NCI-H69 (cell line): ENCODE measurements at regions not wholly inside any gene's neighbourhood (a gene's known extent, or its start where the extent isn't known, plus 50 kb on each side); places are given as distances from the start of the nearest gene placed in this dataset.
"Not testable (repeated sequence)": the region's sequence is repeated elsewhere in the genome, so short reads cannot be mapped to it uniquely, and the experiment has no call there.

Experiments
- DNase-seq: peaks from one replicate; lab custom pipeline; 2025; lab: John Stamatoyannopoulos, UW

GRCh38 chr2:215537611-215538010 lies 101.7 kb upstream of the FN1 start:
- DNase-seq, result no peak

DNA sequence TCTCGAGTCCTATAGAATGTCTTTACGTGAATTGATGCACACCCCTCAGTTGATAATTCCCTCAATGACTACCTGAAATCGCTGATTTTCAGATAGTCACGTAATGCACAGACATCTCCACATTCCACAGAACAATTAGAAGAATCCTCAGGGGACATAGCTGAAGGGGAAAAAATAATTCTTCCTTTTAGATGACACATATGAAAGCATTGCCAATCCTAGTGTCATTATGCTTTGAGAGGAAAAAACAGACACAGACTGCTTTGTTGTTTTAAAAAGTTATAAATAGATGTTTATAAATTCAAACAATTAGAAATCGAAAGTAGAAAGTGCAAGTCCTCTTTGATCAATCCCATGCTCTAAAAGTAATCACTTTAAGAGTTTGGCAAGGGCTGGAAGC lies 100.6 kb upstream of the FN1 start:
- no peak for DNase-seq

GRCh38 chr2:215535741-215536140 lies 99.9 kb upstream of the FN1 start:
- no peak for DNase-seq

- no peak for DNase-seq
Measured at GRCh38 chr2:215535125-215535668, 99.3 kb upstream of the FN1 start.

GRCh38 chr2:215533716-215534115 lies 97.8 kb upstream of the FN1 start:
- not testable (repeated sequence) for DNase-seq

DNA sequence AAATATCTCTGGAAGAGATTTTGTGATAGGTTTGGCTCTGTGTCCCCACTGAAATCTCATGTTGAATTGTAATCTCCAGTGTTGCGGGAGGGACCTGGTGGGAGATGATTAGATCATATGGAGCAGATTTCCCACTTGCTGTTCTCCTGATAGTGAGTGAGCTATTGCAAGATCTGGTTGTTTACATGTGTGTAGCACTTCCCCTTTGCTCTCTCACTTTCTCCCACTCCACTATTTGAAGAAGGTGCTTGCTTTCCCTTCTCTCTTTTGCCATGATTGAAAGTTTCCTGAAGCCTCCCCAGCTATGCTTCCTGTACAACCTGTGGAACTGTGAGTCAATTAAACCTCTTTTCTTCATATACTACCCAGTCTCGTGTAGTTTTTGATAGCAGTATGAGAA lies 97.0 kb upstream of the FN1 start:
- DNase-seq, result no peak

DNA sequence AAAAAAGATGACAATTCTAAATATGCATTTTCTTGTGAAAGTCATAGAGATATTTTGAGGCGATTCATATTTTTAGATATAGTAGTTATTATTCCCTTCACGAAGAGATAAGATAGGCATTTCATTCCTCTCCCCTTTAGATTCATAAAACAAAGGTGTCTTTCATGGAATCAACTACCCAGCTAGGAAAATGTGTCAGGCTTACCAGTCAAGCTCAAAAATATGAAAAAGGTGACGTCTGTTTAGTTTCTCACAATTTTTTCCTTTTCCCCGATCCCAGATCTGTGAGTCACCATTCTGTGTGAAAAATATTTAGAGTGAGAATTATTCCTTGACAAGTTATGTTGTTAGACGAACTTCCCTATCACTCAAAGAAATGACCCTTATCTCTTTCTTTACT lies 95.4 kb upstream of the FN1 start:
- no peak for DNase-seq

GRCh38 chr2:215530191-215530968 lies 94.5 kb upstream of the FN1 start:
- no peak for DNase-seq

DNA sequence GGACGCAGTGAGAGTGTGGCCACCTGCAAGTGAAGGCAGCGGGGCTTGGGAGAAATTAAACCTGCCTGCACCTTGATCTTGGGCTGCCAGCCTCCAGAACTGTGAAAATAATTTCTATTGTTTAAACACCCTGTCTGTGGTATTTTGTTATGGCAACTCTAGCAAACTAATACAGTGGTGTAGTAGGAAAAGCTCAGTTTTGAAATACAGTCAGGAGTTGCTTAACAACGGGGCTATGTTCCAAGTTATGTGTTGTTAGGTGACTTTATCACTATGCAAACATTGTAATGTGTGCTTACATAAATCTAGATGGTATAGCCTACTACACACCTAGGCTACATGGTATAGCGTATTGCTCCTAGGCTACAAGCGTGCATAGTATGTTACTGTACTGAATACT lies 93.4 kb upstream of the FN1 start:
- DNase-seq, result no peak

DNA sequence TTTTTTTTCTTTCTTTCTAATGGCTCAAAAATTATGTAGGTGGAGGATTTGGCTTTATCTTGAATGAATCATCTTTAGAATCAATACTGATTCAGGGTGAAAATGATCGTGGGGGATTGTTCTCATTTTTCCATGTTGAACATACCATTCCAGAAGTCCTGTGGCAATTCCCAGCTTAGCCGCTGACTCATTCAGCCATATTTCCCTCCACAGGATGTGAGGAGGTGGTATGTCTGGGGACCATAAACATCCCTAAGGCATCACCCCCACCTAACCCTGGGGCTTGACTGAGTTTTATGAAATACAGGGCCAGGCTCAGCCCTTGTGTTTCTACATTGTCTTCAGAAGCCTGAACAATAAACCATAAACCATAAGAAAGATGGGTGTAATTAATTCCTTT lies 92.7 kb upstream of the FN1 start:
- DNase-seq, result no peak

GRCh38 chr2:215527736-215528135 lies 91.9 kb upstream of the FN1 start:
- DNase-seq, result no peak

GRCh38 chr2:215526341-215526740 lies 90.5 kb upstream of the FN1 start:
- DNase-seq, result no peak

- DNase-seq, result no peak
Measured at GRCh38 chr2:215522237-215522636, 86.4 kb upstream of the FN1 start.

- no peak for DNase-seq
Measured at GRCh38 chr2:215521031-215521430, 85.2 kb upstream of the FN1 start.

DNA sequence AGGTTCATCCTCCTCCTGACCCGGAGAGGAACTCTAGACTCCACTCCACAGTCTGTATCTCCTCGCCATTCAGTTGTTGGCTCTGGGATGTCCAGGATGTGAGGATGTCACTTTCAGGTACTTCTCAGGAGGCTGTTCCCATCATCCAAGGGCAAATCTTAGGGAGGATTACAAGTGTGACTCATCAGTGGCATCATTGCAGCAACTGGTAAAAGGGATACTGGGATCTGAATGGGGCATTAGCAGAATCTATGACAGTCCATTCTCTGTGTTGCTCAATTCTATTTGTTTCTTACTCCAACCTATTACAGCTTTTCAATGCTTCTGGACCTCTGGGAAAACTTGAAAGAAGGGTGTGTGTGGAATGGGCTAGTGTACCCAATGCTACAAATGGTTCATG lies 81.5 kb upstream of the FN1 start:
- no peak for DNase-seq

- DNase-seq, result no peak
Measured at GRCh38 chr2:215514516-215514915, 78.6 kb upstream of the FN1 start.

DNA sequence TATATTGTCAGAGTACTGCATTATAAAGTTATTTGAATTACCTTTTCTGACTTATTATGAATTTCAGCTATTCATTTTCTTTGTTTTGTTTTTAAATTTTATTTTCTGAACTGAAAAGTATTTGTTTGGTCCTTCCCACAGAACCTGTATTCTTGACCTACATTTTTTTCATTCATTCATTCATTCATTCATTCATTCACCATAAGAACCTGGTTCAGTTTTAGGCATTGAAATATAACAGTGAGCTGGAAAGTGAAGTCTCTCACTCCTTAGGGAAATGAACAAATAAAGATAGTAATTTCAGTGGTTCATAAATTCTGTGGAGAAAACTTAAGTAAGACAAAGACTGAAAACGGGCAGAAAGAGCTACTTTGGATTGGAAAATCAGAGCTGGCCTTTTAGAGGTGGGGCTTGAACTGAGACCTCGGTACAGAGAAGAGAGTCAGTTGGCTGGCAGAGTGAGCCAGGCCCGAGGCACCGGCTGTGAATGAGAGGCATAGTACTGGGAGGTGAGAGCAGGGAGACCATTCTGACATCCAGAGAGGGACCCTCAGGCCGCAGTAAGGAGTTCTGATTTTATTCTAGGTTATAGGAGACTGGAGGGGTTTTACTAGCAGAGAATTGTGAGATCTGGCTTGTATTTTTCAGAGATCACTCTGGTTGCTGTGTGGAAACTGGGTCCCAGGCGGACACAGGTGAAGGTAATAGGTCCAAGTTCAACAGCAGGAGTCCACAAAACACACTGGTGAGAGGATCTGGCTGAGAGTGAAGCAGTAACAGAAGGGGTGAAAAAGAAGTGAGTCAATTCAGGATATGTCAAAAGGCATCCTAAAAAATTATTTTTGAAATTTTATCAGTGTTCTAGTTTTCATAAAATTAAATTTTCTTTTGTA lies 75.8 kb upstream of the FN1 start:
- no peak for DNase-seq

DNA sequence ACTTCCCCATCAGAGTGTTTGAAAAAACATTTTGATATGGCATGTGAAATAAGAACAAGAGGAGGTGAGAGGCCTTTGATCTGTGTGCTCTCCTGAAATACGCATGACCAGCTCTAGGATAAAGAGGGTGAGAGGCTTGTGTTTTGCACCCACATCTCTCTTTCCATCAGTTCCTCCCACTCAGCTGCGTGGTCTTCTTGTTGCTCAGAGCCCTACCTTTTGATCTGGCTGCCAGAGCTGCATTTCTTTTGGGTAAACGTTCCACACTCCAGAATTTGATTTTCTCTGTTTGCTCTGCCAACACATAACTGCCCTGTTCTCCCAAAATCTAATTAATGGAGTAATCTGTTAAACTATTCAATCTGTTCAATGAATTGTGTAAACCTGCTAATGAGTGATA lies 72.0 kb upstream of the FN1 start:
- DNase-seq, result no peak

DNA sequence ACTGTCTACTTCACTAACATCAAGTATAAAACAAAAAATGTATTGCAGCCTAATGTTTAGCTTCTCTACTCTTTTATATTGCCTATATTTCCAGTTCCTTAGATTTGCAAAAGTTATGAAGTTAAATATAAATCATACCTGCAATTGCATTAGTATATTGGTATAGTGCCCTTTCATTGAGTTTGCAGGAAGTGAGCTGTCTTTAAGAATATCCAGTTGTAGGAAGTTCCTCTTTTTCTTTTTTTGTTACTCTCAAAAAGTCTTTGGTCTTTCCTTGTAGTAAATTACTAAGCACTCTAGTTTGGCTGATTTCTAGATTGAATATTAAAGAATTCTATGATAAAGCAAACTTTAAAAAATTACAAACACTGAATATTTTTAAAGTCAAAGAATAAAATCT lies 71.3 kb upstream of the FN1 start:
- DNase-seq, result no peak

DNA sequence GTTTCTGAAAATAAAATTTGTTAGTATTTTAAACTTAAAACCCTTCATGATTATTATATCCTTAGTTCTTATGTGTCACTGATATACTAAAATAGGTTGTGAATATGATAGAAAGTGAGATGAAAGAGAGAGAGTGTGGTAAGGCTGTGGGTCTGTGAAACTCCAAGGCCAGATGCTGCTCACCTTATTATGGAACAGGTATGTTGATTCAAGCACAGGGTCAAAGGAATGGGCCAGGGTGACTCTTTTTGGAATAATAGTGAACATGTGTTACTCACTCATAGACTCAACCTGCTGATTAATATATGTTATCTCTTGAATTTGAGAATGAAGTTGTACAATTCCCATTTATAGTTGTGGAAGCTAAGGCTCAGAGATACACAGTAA lies 70.7 kb upstream of the FN1 start:
- DNase-seq, result no peak

DNA sequence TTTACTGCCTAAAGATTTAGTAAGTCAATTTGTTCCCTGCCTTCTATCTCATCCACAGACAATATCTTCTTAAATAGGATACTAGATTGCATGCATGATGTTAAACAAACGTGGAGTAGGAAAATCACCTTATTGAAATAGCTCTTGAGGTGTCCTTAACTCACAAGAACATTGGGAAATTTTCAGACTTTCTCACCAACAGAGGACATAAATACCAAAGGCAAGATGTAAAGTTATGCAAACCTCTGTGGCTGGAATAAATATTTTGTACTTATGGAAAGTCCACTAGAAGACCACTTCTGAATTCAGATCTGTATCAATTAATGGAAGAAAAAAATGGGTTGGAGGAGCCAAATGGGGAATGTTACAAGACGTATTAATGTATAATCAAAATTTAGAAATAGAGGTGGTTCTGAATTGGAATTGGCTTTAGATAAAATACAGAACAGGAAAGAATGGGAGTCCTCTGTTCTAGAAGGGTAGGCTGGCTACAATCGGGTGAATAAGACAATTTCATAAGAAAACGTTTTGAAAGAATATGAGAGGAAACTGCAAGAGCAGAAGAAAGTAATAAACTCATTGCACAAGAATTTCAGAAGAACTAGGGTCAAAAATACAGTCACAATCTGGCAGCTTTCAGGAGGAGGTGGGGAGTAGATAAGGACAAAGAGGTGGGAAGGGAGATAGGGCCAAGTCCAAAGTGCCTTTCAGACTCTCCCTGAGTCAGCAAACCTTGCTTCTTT lies 69.3 kb upstream of the FN1 start:
- no peak for DNase-seq

DNA sequence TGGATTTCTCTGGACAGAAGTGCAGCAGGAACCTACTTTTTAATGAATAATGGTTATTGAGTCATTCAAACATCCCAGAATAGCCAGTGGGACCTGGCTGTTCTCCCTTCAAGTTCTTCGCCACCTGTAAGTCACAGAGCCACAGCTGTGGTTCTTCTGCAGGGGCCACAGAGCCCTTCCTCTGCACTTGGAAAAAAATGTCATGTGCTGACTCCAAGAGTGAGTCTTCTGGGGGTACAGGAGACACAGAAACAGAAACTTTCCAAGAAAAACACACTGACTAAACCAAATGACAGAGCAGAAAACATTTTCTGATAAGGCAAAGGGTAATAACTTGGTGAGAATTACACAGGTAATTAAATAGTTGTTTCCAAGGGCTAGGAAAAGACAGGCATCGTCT lies 68.7 kb upstream of the FN1 start:
- DNase-seq, result no peak
